Gastroesophageal sphincter (tissue), 3 donors: ENCODE measurements at regions not wholly inside any gene's neighbourhood (a gene's known extent, or its start where the extent isn't known, plus 50 kb on each side); places are given as distances from the start of the nearest gene placed in this dataset.

Experiments
- POLR2A ChIP-seq, 2 donors: fragments of 450-650 bp; IDR thresholded peaks; one replicate each; pipeline ENCODE4 v1.6.1; 2017; ENCODE audit warnings: antibody characterized with exemption in 2 of 2, mild to moderate bottlenecking in 2 of 2, moderate library complexity in 1 of 2
- TF ChIP-seq, protein P1 (sequence below), 4 experiments: fragments of 200-600 bp in 2 of 4; fragments of 450-650 bp in 2 of 4; sonication (generic) in 1 of 4; IDR thresholded peaks; one replicate each; pipeline ENCODE4 v1.5.1; 2017 to 2019; ENCODE audit warnings: antibody characterized with exemption in 4 of 4, mild to moderate bottlenecking in 2 of 4, moderate library complexity in 2 of 4

DNA sequence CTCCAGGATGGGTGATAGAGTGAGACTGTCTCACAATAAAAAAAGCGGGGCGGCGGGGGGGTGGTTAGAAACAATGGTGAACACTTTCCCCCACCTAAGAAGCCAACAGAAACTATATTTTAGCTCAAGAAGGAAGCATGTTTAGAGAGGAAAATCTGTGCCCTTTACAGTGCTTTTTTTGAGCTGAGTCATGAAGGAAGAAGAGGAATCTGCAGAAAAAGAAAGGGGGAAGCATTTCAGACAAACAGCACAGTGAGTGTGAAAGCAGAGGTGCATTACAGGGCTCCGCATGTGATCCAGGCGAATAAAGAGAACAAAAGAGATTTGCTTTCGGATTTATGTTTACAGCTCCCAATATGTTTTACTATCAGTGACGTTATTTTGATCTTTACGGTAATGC is 1504.6 kb upstream of the WWC1 start:
- TF ChIP-seq, protein P1, sequence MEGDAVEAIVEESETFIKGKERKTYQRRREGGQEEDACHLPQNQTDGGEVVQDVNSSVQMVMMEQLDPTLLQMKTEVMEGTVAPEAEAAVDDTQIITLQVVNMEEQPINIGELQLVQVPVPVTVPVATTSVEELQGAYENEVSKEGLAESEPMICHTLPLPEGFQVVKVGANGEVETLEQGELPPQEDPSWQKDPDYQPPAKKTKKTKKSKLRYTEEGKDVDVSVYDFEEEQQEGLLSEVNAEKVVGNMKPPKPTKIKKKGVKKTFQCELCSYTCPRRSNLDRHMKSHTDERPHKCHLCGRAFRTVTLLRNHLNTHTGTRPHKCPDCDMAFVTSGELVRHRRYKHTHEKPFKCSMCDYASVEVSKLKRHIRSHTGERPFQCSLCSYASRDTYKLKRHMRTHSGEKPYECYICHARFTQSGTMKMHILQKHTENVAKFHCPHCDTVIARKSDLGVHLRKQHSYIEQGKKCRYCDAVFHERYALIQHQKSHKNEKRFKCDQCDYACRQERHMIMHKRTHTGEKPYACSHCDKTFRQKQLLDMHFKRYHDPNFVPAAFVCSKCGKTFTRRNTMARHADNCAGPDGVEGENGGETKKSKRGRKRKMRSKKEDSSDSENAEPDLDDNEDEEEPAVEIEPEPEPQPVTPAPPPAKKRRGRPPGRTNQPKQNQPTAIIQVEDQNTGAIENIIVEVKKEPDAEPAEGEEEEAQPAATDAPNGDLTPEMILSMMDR (IDR thresholded peaks at IDR 0.05) = no peak
- TF ChIP-seq POLR2A (IDR thresholded peaks at IDR 0.05) = no peak
